NCI-H146 treated with DMSO at 0.1 percent for 48 hours (cell line): ENCODE measurements at regions not wholly inside any gene's neighbourhood (a gene's known extent, or its start where the extent isn't known, plus 50 kb on each side); places are given as distances from the start of the nearest gene placed in this dataset.

Experiments
- DNase-seq: peaks from one replicate; lab custom pipeline; 2025; ENCODE audit not compliant: unreplicated experiment; lab: John Stamatoyannopoulos, UW

DNA sequence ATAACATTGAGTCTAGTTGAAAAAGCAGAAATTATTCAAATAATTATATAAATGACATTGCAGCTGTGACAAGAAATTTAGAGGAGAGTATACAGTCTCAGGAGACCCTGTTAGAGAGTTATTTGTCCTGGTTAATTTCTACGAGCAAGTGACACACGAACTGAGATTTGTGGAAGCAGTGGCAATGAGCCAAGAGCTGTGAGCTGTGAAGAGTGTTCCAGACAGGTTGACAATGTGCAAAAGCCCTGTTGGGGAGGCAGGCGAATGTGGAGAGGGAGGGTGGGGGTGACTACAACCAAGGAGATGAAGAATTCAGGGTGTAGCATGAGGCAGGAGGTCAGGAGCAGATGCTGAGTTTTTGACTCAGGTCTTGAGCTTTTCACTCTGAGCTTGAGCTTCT, 620.2 kb upstream of the TENM4 start:
- no peak for DNase-seq

- DNase-seq: no peak
Measured at GRCh38 chr11:80054582-80055165, 613.8 kb upstream of the TENM4 start.

DNA sequence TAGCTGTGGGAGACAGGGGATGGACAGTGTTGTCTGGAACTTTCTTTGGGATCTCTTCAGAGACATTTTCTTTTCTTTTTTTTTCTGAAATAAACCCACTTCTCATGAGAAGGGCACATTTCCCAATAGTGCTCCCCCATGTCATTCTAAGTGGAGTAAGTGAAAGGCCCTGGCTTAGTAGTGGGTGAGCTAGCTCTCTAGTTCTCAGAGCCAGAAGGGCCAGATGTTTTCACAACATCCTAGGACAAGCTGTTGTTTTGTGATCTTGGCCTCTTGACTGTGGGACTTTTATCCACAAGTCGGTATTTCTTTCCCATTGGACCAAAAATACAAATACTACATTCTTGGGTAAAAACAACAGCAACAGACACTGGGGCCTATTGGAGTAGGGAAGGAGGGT, 607.7 kb upstream of the TENM4 start:
- DNase-seq: no peak

GRCh38 chr11:80041136-80042000, 600.5 kb upstream of the TENM4 start:
- DNase-seq: no peak

- no peak for DNase-seq
Measured at GRCh38 chr11:80034801-80035200, 594.0 kb upstream of the TENM4 start.

- DNase-seq: no peak
Measured at GRCh38 chr11:80031014-80031600, 590.3 kb upstream of the TENM4 start.

DNA sequence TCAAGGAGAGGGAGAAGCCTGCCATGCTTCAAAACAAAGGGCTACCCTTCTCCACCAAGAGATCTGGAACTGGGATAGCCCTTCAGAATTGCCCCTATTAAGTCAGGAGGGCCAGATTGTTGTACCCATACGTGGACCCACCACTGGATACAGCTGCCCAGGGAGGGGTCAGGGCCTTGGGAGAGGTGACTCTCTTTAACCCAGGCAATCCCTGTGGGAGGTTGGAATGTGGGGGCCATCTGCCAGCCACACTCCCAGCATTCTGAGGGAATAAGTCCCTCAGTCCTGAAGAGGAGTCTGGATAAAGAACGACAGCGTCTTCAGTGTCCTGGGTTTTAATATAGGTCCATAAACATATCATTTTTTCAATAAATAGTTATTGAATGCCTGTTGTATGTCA, 588.2 kb upstream of the TENM4 start:
- no peak for DNase-seq

- DNase-seq: no peak
Measured at GRCh38 chr11:80024119-80024518, 583.3 kb upstream of the TENM4 start.

DNA sequence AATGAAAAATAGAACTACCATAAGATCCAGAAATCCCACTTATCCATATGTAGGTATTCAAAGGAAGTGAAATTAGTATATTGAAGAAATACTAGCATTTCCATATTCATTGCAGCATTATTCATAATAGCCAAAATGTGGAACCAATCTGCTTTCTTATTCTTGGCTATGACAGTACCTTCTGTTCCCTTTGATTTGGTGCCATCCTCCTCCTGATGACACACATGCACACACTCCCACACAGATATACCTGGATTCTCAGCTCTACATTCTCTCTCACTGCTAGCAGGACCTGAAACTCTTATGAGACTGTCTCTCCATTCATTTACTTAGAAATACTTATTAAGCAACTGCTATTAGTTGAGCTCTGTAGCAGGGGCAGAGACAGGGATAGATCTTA, 582.6 kb upstream of the TENM4 start:
- no peak for DNase-seq

GRCh38 chr11:80010536-80010935, 569.7 kb upstream of the TENM4 start:
- no peak for DNase-seq

DNA sequence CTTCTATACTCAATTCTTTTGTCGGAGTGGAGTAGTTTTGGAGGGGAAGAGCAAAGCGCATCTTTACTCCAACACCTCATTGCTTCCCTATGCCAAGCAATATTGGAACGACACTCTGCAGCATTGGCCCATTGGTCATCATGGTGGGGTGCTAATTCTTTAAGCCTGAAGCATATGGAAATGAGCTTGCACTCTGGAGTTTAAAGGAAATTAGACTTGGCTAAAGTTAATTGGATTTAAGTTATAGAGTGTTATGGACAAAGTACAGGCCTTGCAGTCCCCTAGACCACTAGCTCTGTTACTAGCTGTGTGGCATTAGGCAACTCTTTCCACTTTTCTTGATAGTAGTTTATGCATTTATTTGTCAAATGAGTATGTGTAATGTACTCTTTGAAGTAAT, 568.3 kb upstream of the TENM4 start:
- DNase-seq: no peak

GRCh38 chr11:80007616-80008015, 566.8 kb upstream of the TENM4 start:
- DNase-seq: no peak

- DNase-seq: no peak
Measured at GRCh38 chr11:79990141-79990540, 549.3 kb upstream of the TENM4 start.

DNA sequence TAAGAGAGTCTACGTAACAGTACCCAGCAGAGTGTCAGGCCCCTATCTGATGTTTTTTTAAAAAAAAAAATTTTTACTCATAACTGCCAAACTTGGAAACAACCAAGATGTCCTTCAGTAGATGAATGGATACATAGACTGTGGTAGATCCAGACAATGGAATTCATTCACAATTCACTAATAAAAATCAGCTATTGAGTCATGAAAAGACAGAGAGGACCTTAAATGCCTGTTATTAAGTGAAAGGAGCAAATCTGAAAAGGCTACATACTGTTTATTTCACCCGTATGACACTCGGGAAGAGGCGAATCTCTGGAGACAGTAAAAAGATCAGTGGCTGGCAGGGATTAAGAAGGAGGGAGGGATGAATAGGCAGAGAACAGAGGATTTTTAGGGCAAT, 541.4 kb upstream of the TENM4 start:
- no peak for DNase-seq

DNA sequence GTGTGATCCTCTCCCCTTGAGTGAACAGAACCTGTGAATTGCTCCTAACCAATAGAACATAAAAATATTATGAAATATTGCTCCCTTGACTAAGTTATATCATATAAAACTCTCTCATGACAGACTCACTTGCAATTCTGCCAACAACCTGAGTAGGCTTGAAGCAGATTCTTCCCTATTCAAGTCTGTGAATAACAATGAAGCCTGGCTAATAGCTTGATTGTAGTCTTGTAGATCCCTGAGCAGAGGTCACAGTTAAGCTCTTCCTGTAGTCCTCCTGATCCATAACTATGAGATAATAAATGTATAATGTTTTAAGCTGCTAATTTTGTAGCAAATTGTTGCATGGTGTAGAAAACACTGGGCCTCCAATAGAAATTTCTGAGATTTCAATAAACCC, 540.1 kb upstream of the TENM4 start:
- DNase-seq: no peak

DNA sequence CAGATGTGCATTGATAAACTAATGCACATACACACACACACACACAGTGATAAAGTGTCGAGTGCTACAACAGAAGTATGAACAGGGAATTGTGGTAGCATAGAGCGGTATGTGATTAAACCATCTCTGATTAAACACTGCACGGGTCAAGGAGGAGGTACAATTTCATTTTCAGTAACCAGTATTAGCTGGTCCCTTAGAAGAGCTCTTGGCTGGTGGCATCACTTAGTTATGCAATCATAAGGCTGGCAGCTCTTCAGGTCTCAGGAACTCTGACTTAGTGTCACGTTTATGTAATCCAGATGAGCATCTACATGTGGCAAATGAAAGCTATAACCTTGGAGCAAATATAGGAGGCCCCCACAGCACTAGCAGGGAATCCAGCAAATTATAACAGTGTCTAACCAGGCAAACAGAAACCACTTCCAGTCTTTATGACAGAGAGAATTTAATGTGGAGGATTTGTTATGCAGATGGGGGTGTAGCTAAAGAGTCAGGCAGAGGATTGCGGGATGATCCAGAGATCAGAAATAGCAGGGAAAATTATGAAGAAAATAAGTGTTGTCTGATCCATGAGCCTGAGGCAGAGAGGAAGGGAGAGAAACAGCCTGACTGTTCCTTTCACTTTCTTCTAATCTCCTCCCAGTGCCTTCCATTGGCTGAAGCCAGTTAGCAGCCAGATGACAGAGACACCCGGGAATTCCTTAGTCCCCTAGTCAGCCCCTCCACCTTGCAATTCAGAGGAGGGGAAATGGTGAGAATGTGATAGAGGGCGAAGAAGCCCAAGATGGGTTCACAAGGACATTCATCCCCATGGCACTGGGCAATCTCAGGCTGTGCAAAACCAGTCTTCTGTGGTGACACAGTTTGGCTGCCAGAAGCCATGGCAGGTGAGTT, 533.1 kb upstream of the TENM4 start:
- DNase-seq: no peak

GRCh38 chr11:79971255-79971654, 530.4 kb upstream of the TENM4 start:
- no peak for DNase-seq

GRCh38 chr11:79966592-79966991, 525.8 kb upstream of the TENM4 start:
- no peak for DNase-seq

GRCh38 chr11:79963856-79964645, 523.2 kb upstream of the TENM4 start:
- no peak for DNase-seq

DNA sequence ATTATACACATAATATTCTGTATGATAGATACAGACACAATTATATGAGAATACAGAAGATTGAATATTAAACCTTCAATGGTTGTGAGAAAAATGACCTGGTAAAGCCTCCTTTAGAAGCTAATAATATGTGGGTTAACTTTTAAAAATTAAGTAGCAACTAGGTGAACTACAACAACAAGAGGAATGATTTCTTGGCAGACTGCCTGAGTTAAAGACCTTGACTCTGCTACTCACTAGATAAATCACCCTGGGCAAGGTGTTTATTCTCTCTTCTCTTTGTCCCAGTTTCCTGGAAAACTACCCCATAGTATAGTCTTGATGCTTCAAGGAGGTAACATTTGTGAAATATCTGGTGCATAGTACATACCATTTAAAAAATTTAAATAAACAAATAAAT, 519.6 kb upstream of the TENM4 start:
- DNase-seq: no peak

- DNase-seq: no peak
Measured at GRCh38 chr11:79959318-79959717, 518.5 kb upstream of the TENM4 start.
